ENCODE measurements at regions not wholly inside any gene's neighbourhood (a gene's known extent, or its start where the extent isn't known, plus 50 kb on each side); places are given as distances from the start of the nearest gene placed in this dataset.

DNA sequence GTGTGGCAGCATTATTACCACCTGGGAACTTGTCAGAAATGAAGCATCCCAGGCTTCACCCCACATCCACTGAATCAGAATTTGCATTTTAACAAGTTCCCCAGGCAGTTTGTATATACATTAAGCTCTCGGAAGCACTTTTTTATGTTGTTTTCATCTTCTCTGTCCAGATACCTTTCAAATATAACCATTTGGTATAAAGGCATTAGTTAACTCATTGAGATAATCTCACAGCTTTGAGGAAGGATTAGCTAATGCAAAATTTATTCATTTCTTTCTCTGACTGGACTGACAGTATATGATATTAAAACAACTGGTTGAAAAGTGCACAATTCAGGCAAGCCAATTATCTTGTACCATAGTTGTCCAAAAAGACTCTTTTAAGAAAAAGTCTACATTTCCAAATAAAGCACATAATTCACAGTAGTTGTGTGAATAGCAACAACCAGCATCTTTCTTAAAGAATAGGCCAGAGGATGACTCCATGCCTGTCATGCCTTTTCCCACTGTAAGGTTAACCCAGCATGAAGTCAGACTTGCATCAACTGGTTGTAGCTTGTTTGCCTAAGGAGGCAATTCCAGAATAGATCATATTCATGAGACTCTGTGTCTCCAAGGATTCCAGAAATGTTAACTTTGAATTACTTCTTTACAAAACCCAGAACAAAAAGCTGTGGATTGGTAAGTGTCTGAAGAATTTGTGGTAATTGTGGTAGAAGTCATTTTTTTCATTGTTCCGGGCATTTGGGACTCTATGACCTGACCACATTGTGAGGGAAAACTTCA is 254.3 kb upstream of the SESN3 start:
- Histone ChIP-seq H3K4me1 (ENCODE audit: control insufficient read depth, insufficient read depth, low read length) (no peaks in the 10 kb centered on the region), H2BK120ac (ENCODE audit: low read depth, low read length) (no peak overlapping the region), H3K18ac (ENCODE audit: low read depth, low read length) (no peak overlapping the region), H4K91ac (ENCODE audit: insufficient read depth, low read depth, low read length) (no peak overlapping the region), H2BK20ac (ENCODE audit: low read depth, low read length) (no peak overlapping the region), H3K9me1 (ENCODE audit: insufficient read depth, low read length) (no peaks in the 10 kb centered on the region), H4K20me1 (ENCODE audit: insufficient read depth, low read length) (no peaks in the 10 kb centered on the region), H2BK15ac (ENCODE audit: low read depth, low read length) (no peak overlapping the region), H3K4me3 (ENCODE audit: insufficient read depth, low read depth, low read length) (no peak overlapping the region), H3K27me3 (ENCODE audit: control insufficient read depth, insufficient read depth, low read length) (no peaks in the 10 kb centered on the region), H3K79me1 (ENCODE audit: low read depth in 1 of 2, low read length in 2 of 2) (no peaks in the 10 kb centered on the region), H3K4ac (ENCODE audit: low read depth, low read length) (no peak overlapping the region), H3K23ac (ENCODE audit: low read depth, low read length) (no peak overlapping the region), H3K56ac (ENCODE audit: extremely low read depth, insufficient read depth, low read length) (no peak overlapping the region), H2AK5ac (ENCODE audit: low read depth, low read length) (no peak overlapping the region), H3K36me3 (ENCODE audit: control insufficient read depth, insufficient read depth, low read length) (no peaks in the 10 kb centered on the region), H2AK9ac (replicated peaks; ENCODE audit: low read depth, low read length, poor library complexity) (no peak overlapping the region), H2AFZ (replicated peaks; ENCODE audit: low read length, poor library complexity) (no peak overlapping the region), H4K8ac (ENCODE audit: low read depth in 2 of 2, low read length in 2 of 2) (no peak overlapping the region), H3K27ac (ENCODE audit: insufficient read depth, low read length) (no peak overlapping the region), H3K14ac (replicated peaks; ENCODE audit: low read depth, low read length) (no peak overlapping the region), H3K9me3 (ENCODE audit: control insufficient read depth, insufficient read depth, low read length) (no peaks in the 10 kb centered on the region), H2BK5ac (ENCODE audit: low read depth, low read length, poor library complexity, severe bottlenecking) (no peak overlapping the region), H4K5ac (ENCODE audit: low read depth, low read length) (no peak overlapping the region), H3K4me2 (ENCODE audit: low read depth, low read length) (no peak overlapping the region), H3K9ac (ENCODE audit: low read depth, low read length) (no peak overlapping the region)
- CTCF ChIA-PET: no interaction called here
- in situ Hi-C loops (cut with MboI; ENCODE audit: low sequenced_read_pairs) (no loop called here), intact Hi-C loops (cut with micrococcal nuclease) (no loop called here), dilution Hi-C loops (cut with HindIII; ENCODE audit: low sequenced_read_pairs, unreplicated experiment) (no loop called here)
- no TSS peak for BruUV-seq (replicated peaks)
- DNase-seq (no peak), ATAC-seq (ENCODE audit: low read depth) (no peak)
- WGBS, 2 experiments (ENCODE audit: extremely low coverage in 2 of 2, insufficient read length in 1 of 2): no CpG with 5 or more reads among the region's 2 CpGs
- POLR2A ChIA-PET (ENCODE audit: unreplicated experiment): no interaction called here
- no peak for TF ChIP-seq RFX5 (IDR thresholded peaks at IDR 0.05; ENCODE audit: low read depth, low read length)
- no peak for TF ChIP-seq BHLHE40 (IDR thresholded peaks at IDR 0.05; ENCODE audit: low read depth, low read length)
- TF ChIP-seq, protein P1, sequence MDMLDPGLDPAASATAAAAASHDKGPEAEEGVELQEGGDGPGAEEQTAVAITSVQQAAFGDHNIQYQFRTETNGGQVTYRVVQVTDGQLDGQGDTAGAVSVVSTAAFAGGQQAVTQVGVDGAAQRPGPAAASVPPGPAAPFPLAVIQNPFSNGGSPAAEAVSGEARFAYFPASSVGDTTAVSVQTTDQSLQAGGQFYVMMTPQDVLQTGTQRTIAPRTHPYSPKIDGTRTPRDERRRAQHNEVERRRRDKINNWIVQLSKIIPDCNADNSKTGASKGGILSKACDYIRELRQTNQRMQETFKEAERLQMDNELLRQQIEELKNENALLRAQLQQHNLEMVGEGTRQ (IDR thresholded peaks at IDR 0.05; ENCODE audit: low read depth, low read length): no peak
- no peak for TF ChIP-seq RCOR1 (IDR thresholded peaks at IDR 0.05; ENCODE audit: insufficient replicate concordance, low read length)
- no peak for TF ChIP-seq CEBPB (IDR thresholded peaks at IDR 0.05; ENCODE audit: low read depth, low read length)
- no peak for TF ChIP-seq RAD21 (IDR thresholded peaks at IDR 0.05; ENCODE audit: low read length)
- TF ChIP-seq MXI1 (IDR thresholded peaks at IDR 0.05; ENCODE audit: borderline replicate concordance, low read depth, low read length): no peak

Measured in IMR-90 (cell line).